BLaER1 (cell line): ENCODE measurements at regions not wholly inside any gene's neighbourhood (a gene's known extent, or its start where the extent isn't known, plus 50 kb on each side); places are given as distances from the start of the nearest gene placed in this dataset.

Source experiments
- H3K27ac ChIP-seq: shearing (Covaris generic); formaldehyde crosslinking; 2 replicates; pipeline ENCODE4 v1.8.1; 2022
- H3K27me3 ChIP-seq: shearing (Covaris generic); formaldehyde crosslinking; 2 replicates; pipeline ENCODE4 v1.8.1; 2022
- H3K36me3 ChIP-seq: shearing (Covaris generic); formaldehyde crosslinking; 2 replicates; pipeline ENCODE4 v1.8.1; 2022
- H3K4me1 ChIP-seq: shearing (Covaris generic); formaldehyde crosslinking; 2 replicates; pipeline ENCODE4 v1.8.1; 2022
- H3K4me2 ChIP-seq: shearing (Covaris generic); formaldehyde crosslinking; 2 replicates; pipeline ENCODE4 v1.8.1; 2022
- H3K4me3 ChIP-seq: shearing (Covaris generic); formaldehyde crosslinking; 2 replicates; pipeline ENCODE4 v1.8.1; 2022
- H3K9ac ChIP-seq: shearing (Covaris generic); formaldehyde crosslinking; 2 replicates; pipeline ENCODE4 v1.8.1; 2022
- H3K9me3 ChIP-seq: shearing (Covaris generic); formaldehyde crosslinking; 2 replicates; pipeline ENCODE4 v1.8.1; 2022
- H4K20me1 ChIP-seq: shearing (Covaris generic); formaldehyde crosslinking; 2 replicates; pipeline ENCODE4 v1.8.1; 2022
- Cebpa-rat ChIP-seq: shearing (Covaris generic); IDR thresholded peaks from 2 replicates; pipeline ENCODE4 v1.8.1; 2022

GRCh38 chr11:87974797-87975196, 200.4 kb downstream of the RAB38 start:
- Histone ChIP-seq H3K9me3 (no peaks in the 10 kb centered on the region), H3K36me3 (no peaks in the 10 kb centered on the region), H3K27ac (no peak overlapping the region), H3K4me3 (no peak overlapping the region), H3K9ac (no peak overlapping the region), H4K20me1 (no peaks in the 10 kb centered on the region), H3K4me1 (no peaks in the 10 kb centered on the region), H3K27me3 (no peaks in the 10 kb centered on the region), H3K4me2 (no peak overlapping the region)
- no peak for TF ChIP-seq Cebpa-rat

GRCh38 chr11:87972133-87972532, 203.1 kb downstream of the RAB38 start:
- H3K27ac ChIP-seq = no peak overlapping the region
- H4K20me1 ChIP-seq = no peaks in the 10 kb centered on the region
- no peak overlapping the region for H3K4me3 ChIP-seq
- H3K9me3 ChIP-seq = no peaks in the 10 kb centered on the region
- no peak for TF ChIP-seq Cebpa-rat
- H3K4me1 ChIP-seq = no peaks in the 10 kb centered on the region
- H3K27me3 ChIP-seq = no peaks in the 10 kb centered on the region
- H3K9ac ChIP-seq = no peak overlapping the region
- no peak overlapping the region for H3K4me2 ChIP-seq
- H3K36me3 ChIP-seq = no peaks in the 10 kb centered on the region

- Histone ChIP-seq H3K4me1 (no peaks in the 10 kb centered on the region), H3K9me3 (no peaks in the 10 kb centered on the region), H3K27me3 (no peaks in the 10 kb centered on the region), H3K36me3 (no peaks in the 10 kb centered on the region), H3K9ac (no peak overlapping the region), H3K27ac (no peak overlapping the region), H4K20me1 (no peaks in the 10 kb centered on the region), H3K4me3 (no peak overlapping the region), H3K4me2 (no peak overlapping the region)
- no peak for TF ChIP-seq Cebpa-rat
Observed at GRCh38 chr11:87971354-87971753, 203.9 kb downstream of the RAB38 start.

GRCh38 chr11:87970762-87971161, 204.5 kb downstream of the RAB38 start:
- Histone ChIP-seq H4K20me1 (no peaks in the 10 kb centered on the region), H3K27ac (no peak overlapping the region), H3K9me3 (no peaks in the 10 kb centered on the region), H3K4me3 (no peak overlapping the region), H3K27me3 (no peaks in the 10 kb centered on the region), H3K9ac (no peak overlapping the region), H3K4me2 (no peak overlapping the region), H3K4me1 (no peaks in the 10 kb centered on the region), H3K36me3 (no peaks in the 10 kb centered on the region)
- no peak for TF ChIP-seq Cebpa-rat

- Histone ChIP-seq H3K4me1 (no peaks in the 10 kb centered on the region), H3K27ac (no peak overlapping the region), H3K4me3 (no peak overlapping the region), H3K4me2 (no peak overlapping the region), H3K36me3 (no peaks in the 10 kb centered on the region), H4K20me1 (no peaks in the 10 kb centered on the region), H3K27me3 (no peaks in the 10 kb centered on the region), H3K9ac (no peak overlapping the region), H3K9me3 (no peaks in the 10 kb centered on the region)
- no peak for TF ChIP-seq Cebpa-rat
Observed at GRCh38 chr11:87967459-87967858, 207.8 kb downstream of the RAB38 start.

GRCh38 chr11:87966694-87967093, 208.5 kb downstream of the RAB38 start:
- H3K4me3 ChIP-seq = no peak overlapping the region
- H3K9me3 ChIP-seq = no peaks in the 10 kb centered on the region
- no peaks in the 10 kb centered on the region for H3K36me3 ChIP-seq
- H4K20me1 ChIP-seq = no peaks in the 10 kb centered on the region
- TF ChIP-seq Cebpa-rat = no peak
- no peak overlapping the region for H3K4me2 ChIP-seq
- no peaks in the 10 kb centered on the region for H3K27me3 ChIP-seq
- H3K27ac ChIP-seq = no peak overlapping the region
- H3K4me1 ChIP-seq = no peaks in the 10 kb centered on the region
- no peak overlapping the region for H3K9ac ChIP-seq

GRCh38 chr11:87966216-87966615, 209.0 kb downstream of the RAB38 start:
- Histone ChIP-seq H3K4me1 (no peaks in the 10 kb centered on the region), H3K27me3 (no peaks in the 10 kb centered on the region), H3K9ac (no peak overlapping the region), H3K4me3 (no peak overlapping the region), H3K9me3 (no peaks in the 10 kb centered on the region), H3K36me3 (no peaks in the 10 kb centered on the region), H3K27ac (no peak overlapping the region), H4K20me1 (no peaks in the 10 kb centered on the region), H3K4me2 (no peak overlapping the region)
- no peak for TF ChIP-seq Cebpa-rat

GRCh38 chr11:87961606-87962005, 213.6 kb downstream of the RAB38 start:
- Histone ChIP-seq H3K36me3 (no peaks in the 10 kb centered on the region), H3K4me2 (no peak overlapping the region), H3K4me1 (no peaks in the 10 kb centered on the region), H3K9ac (no peak overlapping the region), H3K4me3 (no peak overlapping the region), H3K27ac (no peak overlapping the region), H3K9me3 (no peaks in the 10 kb centered on the region), H4K20me1 (no peaks in the 10 kb centered on the region), H3K27me3 (no peaks in the 10 kb centered on the region)
- no peak for TF ChIP-seq Cebpa-rat

GRCh38 chr11:87957961-87958360, 217.3 kb downstream of the RAB38 start:
- Histone ChIP-seq H3K4me1 (no peaks in the 10 kb centered on the region), H3K27ac (no peak overlapping the region)

GRCh38 chr11:87954476-87954875, 220.8 kb downstream of the RAB38 start:
- Histone ChIP-seq H3K9me3 (no peaks in the 10 kb centered on the region), H3K36me3 (no peaks in the 10 kb centered on the region), H3K4me2 (0 out of 2 replicates have a peak overlapping the region, but pooled peaks have one; percentile 5), H3K4me1 (no peaks in the 10 kb centered on the region), H3K4me3 (no peak overlapping the region), H3K27me3 (no peaks in the 10 kb centered on the region), H3K9ac (no peak overlapping the region), H4K20me1 (no peaks in the 10 kb centered on the region), H3K27ac (no peak overlapping the region)
- no peak for TF ChIP-seq Cebpa-rat

More at GRCh38 chr11:87957961-87958360, 217.3 kb downstream of the RAB38 start:
- no peaks in the 10 kb centered on the region for H3K27me3 ChIP-seq
- no peaks in the 10 kb centered on the region for H4K20me1 ChIP-seq
- no peaks in the 10 kb centered on the region for H3K36me3 ChIP-seq
- H3K9ac ChIP-seq = no peak overlapping the region
- no peak for TF ChIP-seq Cebpa-rat
- no peak overlapping the region for H3K4me3 ChIP-seq
- H3K4me2 ChIP-seq = no peak overlapping the region
- H3K9me3 ChIP-seq = no peaks in the 10 kb centered on the region

- Histone ChIP-seq H3K9ac (no peak overlapping the region), H3K27me3 (no peaks in the 10 kb centered on the region), H3K36me3 (no peaks in the 10 kb centered on the region), H3K27ac (no peak overlapping the region), H3K9me3 (no peaks in the 10 kb centered on the region), H3K4me1 (no peaks in the 10 kb centered on the region), H4K20me1 (no peaks in the 10 kb centered on the region), H3K4me3 (no peak overlapping the region), H3K4me2 (no peak overlapping the region)
- no peak for TF ChIP-seq Cebpa-rat
Observed at GRCh38 chr11:87942786-87943185, 232.5 kb downstream of the RAB38 start.
